ENCODE measurements at regions not wholly inside any gene's neighbourhood (a gene's known extent, or its start where the extent isn't known, plus 50 kb on each side); places are given as distances from the start of the nearest gene placed in this dataset.
"Not testable (repeated sequence)": the region's sequence is repeated elsewhere in the genome, so short reads cannot be mapped to it uniquely, and the experiment has no call there.

DNA sequence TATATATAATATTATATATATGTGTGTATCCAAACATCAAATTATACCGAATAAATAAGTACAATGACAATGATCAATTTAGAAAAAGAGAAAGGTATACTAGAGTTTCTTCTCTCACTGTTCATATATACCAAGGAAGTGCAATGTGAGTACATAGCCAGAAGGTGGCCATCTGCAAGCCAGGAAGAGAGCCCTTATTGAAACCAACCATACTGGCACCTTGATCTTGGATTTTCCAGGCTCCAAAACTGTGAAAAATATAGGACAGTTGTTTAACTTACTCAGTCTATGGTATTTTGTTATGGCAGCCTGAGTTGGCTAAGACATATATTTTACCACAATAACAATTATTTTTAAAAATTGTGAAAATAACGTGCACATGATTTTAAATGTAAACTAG is 1490.2 kb upstream of the SLC39A10 start:
- DNase-seq, result no peak

DNA sequence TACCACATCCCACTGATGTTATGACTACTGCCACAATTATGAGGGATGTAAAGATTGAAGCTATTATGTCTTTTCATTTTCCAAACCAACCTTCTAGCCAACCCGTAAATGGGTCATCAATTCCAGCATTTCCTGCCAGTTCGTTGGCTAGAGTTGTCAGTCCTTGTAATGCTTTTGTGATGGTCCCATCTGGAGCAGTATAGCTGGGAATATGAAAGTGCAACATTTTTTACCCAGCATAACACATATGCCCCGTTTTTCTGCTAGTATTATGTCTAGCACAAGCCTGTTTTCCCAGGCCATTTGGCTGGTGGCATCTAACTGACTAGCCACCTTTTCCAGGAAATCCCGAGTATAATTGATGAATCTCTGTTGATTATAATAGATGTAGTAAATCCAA is 1501.6 kb upstream of the SLC39A10 start:
- no peak for DNase-seq

DNA sequence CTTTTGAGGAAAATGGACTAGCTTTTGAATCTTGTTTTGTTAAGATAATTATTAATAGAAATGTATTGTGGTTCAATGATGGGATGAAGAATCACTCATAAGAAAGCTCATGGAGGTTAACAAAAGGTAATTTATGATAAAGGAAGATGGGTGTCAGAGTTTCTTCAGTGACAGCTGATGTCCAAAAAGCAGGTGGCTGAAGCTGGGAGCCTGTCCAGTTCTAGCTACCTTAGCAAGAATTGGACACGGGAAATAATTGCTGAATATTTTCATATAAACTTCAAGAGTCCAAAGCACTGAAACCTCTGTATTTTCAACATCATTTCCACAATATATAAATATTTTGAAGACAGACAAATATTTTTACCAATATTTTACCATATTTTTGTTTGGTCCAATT is 1505.8 kb upstream of the SLC39A10 start:
- no peak for DNase-seq

DNA sequence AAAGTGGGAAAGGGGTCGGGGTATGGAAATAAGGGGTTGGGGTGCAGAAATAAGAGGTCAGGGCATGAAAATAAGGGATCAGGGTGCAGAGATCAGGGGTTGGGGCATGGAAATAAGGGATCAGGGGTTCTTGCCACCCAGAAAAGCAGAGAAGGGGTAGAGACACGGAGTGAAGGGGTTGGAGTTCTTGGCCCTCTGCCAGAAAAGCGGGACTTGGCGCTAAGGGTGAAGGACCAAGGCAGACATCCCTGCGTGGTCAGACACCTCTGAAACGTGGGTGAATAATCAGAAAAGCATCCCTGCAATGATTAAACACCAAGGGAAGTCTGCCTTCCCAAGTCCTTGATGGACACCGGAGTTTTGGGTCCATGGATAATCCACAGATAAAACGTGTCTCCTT is 1521.6 kb upstream of the SLC39A10 start:
- no peak for DNase-seq

DNA sequence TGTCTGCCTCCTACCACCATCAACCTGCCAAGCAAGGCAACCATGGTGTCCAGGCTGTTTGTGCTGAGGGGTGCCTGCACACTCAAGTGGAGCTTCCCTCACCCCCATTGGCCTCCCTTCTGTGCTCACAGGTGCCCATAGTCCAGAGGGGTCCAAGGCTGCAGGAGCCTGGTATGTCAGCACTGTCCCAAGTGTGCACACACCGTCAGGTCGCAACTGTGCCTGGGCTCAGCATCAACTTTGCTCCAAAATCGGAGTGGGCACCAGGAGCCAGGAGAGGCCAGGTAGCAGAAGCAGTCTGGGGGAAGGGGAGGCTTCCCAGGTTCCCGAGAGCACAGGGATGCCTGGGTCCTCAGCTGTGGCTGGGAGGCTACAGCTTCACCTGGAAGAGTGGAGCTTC is 1528.2 kb upstream of the SLC39A10 start:
- no peak for DNase-seq

DNA sequence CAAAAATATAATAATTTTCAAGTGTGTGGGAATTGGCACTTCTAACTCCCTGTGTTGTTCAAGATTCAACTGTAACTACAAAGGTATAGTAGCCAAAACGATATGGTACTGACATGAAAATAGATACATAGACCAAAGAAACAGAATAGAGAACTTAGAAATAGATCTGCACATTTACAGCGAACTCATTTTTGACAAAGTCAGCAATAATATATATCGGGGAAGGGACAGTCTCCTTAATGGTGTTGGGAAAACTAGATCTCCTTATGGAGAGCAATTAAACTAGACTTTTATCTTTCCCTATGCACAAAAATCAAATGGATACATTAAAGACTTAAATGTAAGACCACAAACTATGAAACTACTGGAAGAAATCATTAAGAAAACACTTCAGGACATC is 1530.6 kb upstream of the SLC39A10 start:
- no peak for DNase-seq

DNA sequence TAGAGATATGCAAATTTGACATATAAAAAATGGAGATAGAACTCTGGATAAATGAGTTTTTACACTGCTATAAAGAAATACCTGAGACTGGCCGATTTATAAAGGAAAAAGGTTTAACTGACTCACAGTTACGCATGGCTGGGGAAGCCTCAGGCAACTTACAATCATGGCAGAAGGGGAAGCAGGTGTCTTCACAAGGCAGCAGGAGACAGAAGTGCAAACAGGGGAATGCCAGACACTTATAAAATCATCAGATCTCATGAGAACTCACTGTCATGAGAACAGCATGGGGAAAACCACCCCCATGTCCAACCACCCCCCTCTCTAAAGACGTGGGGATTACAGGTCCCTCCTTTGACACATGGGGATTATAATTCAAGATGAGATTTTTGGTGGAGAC is 1540.2 kb upstream of the SLC39A10 start:
- DNase-seq, result no peak

DNA sequence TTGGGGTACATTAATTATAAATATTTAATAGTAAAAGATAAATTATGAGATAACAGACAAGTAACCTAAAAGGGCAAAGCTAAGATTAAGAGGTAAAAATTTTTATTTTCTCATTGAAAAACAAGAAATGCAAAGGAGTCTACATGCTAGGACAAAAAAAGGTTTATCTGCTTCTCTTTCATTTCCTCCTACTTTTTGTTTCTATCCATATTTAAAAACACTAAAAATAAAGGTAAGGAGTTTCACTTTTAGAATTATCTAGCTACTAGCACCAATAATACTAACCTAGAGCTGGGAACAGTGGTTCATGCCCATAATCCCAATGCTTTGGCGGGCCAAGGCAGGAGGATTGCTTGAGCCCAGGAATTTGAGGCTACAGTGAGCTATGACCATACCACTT is 1551.7 kb upstream of the SLC39A10 start:
- DNase-seq, result no peak

DNA sequence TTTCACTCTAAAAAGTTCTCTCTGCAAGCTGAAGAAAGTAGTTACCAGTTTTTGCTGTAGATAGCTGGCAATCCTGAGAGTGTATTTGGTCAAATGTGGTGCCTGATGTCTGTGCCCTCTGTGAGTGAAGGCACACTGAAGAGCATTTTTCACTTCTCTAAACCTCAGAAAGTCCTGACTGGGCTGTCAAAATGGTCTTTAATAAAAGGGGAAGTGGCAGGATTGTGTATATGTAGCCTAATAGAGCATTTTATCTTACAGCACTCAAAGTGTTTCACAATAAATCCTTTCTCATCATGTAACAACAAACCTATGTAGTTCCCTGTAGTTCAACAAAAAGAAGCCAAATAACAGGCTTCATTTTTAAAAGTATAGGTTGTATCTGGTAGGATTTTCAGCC is 1552.3 kb upstream of the SLC39A10 start:
- DNase-seq, result no peak

DNA sequence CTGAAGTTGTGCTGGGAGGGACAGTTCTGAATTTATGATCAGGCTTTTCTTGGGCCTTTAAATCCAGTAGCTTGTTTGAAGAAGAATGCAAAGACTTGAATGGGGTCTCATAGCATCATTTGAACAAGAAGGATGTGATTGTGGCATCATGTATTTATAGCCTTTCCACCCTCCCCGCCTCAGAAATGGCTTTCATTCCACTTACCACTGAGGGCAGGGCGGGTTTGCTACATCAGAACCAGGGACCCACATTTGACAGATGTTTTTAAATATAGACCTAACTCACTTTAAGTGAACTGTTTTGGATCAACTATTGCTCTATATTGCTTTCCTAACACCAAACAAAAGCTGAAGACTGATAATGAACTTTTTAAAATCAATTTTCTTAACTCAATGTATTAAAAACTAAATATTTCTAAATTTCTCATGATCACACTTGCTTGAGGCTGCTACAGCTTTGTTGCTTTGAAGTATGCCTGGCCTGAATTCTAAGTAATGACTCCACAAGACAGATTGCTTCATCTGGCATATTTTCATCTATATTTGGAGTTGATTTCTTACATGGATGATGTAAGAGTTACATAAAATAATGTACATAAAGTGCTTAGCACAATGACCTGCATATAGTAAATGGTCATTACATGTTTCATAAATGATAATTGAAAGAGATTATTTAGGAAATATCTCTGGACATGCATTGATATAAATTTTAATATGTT is 1552.9 kb upstream of the SLC39A10 start:
- no peak for DNase-seq

DNA sequence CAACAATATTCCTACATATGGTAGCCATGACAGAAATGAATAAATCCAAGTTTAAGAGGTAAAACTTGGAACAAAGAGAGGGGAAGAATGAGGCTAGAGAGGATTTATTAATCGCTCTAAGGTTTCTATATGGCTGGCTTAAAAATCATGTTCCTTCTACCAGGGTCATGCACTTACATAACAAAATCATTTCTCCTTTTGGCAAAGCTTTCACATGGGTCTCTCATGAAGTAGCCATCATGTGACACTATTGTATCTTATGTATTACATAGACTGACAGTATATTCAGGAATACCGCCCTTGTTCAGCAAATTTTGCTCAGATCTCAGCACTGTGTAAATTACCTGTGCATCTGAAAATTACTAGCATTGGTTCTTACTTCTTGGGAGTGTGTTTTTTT is 1554.5 kb upstream of the SLC39A10 start:
- DNase-seq, result no peak

DNA sequence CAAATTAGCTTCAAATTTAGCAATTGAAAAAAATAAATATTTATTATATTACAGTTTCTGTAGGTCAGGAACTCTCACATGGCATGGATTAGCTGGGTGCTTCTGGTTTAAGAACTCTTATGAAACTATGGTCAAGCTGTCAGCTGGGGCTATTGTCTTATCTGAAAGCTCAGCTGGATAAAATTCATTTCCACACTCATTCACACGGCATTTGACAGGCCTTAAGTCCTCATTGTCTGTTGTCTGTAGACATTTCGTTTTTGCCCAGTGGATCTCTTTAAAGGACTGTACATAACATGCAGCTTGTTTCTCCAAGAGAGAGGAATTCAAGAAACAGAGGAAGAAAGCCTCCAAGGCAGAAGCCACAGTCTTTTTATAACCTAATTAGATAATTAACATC is 1556.8 kb upstream of the SLC39A10 start:
- DNase-seq, result no peak

DNA sequence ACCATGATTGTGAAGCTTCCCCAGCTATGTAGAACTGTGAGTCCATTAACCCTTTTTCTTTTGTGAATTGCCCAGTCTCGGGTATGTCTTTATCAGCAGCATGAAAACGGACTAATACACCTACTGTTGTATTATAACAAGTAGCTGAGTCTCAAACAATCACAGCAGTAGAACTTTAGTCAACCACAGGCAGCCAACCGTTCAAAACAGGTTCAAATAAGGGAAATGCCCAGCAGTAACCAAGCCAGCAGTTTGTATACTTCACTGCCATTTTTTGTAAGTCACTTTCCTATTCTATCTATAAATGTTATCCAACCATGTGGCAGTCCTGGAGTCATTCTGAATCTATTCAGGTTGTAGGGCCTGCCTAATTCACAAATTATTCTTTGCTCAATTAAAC is 1560.6 kb upstream of the SLC39A10 start:
- DNase-seq, result no peak

DNA sequence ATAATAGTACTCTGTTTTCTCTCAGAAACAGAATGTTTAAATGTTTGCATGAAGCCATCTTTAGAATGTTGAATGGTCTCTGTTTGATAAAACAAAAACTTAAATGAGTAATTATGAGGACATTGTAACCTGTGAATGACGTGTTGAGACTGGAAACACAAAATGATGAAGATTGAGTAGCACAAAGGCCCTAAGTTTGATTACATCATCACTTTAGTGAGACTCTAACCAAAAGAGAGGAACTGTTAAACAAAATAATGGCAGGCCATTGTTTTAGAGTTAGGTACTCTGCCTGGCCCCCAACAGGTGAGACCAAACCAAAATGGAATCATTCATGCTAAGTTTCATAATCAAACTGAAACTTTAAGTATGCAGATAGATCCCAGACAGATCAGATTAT is 1561.7 kb upstream of the SLC39A10 start:
- no peak for DNase-seq

DNA sequence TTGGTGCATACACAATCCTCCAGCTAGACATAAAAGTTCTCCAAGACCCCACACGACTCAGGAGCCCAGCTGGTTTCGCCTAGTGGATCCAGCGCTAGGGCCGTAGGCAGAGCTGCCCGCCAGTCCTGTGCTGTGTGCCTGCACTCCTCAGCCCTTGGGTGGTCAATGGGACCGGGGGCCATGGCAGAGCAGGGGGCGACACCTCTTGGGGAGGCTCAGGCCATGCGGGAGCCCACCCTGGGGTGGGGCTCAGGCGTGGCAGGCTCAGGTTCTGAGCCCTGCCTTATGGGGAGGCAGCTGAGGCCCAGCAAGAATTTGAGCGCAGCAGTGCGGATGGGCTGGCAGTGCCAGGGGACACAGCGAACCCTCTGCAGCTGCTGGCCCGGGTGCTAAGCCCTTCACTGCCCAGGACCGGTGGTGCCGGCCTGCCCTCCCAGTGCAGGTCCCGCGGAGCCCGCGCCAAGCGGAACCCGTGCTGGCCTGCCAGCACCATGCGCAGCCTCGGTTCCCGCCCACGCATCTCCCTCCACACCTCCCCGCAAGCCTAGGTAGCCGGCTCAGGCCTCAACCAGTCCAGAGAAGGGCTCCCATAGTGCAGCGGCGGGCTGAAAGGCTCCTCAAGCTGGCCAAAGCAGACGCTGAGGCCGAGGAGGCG is 1566.6 kb upstream of the SLC39A10 start:
- DNase-seq, result no peak

DNA sequence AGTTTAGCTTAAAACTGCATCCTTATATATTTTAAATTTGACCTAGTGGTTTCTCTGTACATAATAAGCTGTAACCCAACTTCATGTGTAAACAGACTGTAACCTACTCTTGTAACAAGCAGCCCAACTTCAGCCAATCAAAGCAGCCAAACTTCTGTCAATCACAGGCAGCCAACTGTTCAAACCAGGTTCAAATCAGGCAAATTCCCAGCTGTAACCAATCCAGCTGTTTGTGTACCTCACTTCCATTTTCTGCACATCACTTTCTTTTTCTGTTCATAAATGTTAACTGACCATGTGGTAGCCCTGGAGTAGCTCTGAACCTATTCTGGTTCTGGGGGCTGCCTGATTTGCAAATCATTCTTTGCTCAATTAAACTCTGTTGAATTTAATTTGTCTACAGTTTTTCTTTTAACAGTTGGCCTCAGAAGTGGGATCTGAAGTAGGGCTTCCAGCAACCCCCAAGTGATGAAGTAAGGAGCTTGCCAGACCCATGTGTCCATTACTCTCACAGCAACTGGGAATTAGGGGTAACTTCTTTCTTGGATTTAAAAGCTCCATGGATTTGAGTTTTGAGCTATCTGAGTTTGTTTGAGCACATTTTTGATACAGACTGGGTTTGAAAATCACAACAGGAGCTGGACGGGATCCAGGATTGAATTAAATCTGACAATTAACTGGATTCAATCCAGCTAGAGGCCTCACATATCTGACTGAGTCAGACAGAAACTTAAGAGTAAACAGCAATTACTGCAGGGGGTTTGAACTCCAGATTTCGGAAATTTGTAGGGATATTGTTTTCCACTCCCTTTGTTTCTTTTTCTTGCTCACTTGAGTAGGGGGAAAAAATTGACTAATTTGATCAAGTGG is 1569.7 kb upstream of the SLC39A10 start:
- DNase-seq, result no peak

DNA sequence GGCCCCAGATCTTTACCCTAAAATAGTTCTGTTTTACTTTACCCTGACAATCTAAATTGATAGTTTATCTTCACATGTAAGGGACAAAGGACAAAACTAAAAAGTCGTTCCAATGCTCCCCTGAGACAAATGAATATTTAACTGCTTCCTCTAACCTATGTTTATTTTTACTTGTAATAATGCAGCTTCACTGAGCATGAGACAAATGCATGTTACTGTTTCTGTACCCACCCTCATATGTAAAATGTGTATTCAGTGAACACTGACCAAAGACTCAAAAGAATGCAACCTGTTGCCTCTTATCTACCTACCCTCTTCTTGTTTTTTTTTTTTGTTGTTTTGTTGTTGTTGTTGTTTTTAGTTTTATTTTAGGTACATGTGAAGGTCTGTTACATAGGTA is 1570.9 kb upstream of the SLC39A10 start:
- no peak for DNase-seq

DNA sequence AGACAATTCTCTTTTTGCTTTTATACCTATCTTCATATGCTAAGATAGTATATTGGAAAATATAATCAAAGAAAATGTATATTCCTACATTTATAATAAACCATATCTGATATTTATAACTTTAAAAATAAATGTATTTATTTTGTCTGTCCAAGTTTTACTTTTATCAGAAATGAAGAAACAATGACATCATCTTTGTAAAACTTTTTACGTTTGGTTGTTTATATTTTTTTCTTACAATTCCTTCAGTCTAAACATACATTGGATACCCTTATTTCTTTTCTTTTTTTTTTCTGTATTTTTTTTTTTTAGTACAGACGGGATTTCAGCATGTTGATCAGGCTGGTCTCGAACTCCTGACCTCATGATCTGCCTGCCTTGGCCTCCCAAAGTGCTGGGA is 1577.0 kb upstream of the SLC39A10 start:
- no peak for DNase-seq

DNA sequence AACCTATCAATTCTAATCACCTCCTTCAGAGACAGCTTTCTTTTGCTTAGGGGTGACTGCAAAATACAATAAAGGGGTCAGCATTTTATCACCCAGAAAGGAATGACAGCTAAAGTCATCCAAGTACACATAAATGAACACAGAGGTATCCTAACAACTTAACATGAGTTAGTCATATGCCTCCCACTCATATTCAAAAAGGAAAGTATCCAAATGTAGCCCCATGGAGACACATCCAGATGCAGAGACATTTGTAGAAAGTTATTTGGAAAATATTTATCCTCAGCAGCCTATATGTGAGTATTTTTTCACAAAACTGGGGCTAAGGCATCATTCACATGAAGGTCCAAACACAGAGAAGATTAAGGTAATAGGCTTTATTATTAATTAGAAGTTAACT is 1579.7 kb upstream of the SLC39A10 start:
- DNase-seq, result no peak

DNA sequence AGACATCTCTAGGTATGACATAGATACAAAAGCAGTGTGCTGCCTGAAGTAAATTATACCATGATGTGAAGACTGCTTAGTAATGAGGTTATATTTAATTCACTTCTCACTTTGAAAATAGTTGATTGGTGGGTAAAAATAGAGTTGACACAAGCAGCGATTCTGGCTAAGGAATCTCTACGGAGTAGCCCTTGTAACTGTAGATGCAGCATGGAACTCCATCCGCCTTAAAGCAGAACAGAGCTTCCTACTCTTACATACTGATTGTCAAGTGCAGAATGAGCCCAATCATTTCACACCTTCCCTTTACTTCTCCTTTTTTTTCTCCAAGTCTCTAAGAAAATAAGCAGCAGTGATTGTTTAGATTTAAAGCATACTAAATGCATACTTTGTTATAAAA is 1594.6 kb upstream of the SLC39A10 start:
- no peak for DNase-seq

DNA sequence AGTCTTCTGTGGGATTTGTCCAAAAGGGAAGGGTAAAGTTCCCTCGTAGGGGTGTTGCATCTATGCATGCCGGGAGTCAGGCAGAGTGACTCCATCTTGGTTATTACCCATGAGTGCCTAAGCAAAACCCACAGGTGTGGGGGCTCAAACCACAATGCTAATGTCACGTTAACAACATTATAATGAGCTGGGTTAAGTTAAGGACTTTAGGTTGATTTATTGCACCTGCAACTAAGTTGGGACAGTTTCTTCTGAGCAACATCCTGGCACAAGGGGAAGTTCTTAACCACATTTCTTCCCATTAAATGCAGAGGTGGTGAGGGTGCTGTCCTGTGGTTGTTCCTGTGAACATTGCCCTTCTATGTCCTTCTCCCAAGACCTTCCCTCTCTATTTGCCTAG is 1596.8 kb upstream of the SLC39A10 start:
- DNase-seq, result no peak

DNA sequence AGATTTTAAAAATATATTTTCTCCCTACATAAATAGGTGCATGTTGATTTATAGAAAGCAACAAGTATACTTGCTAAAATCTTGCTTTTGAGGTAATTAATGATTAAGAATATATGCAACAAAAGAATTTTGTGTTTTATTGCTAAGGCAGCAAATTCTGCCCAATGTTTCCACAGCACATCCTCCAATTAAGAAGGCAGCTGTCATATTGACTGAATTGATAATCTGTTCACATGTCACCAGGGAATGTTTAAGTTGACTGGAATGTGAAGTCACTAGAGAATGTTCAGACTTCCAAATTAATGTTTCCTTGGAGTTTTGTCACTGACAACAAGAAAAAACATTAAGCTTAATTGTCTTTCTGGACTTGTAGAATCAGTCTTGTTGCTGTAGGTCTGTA is 1602.7 kb upstream of the SLC39A10 start:
- no peak for DNase-seq

DNA sequence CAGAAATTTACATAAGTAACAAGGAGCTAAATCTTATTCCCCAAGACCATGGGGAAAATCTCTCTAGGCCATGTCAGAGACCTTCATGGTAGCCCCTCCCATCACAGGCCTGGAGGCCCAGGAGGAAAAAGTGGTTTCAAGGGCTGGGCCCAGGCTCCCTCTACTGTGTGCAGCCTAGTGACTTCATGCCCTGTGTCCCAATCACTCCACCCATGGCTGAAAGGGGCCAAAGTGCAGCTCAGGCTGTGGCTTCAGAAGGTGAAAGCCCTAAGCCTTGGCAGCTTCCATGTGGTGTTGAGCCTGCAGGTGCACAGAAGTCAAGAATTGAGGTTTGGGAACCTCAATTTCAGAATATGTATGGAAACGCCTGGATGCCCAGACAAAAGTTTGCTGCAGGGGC is 1612.7 kb upstream of the SLC39A10 start:
- no peak for DNase-seq

DNA sequence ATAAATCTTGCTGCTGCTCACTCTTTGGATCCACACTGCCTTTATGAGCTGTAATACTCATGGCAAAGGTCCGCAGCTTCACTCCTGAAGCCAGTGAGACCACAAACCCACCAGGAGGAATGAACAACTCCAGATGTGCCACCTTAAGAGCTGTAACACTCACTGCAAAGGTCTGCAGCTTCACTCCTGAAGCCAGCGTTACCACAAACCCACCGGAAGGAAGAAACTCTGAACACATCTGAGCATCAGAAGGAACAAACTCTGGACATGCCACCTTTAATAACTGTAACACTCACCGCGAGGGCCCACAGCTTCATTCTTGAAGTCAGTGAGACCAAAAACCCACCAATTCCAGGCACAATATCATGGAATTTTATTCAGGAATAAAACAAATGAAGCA is 1635.9 kb upstream of the SLC39A10 start:
- not testable (repeated sequence) for DNase-seq
